ENCODE measurements at regions not wholly inside any gene's neighbourhood (a gene's known extent, or its start where the extent isn't known, plus 50 kb on each side); places are given as distances from the start of the nearest gene placed in this dataset.
"Not testable (repeated sequence)": the region's sequence is repeated elsewhere in the genome, so short reads cannot be mapped to it uniquely, and the experiment has no call there.

DNA sequence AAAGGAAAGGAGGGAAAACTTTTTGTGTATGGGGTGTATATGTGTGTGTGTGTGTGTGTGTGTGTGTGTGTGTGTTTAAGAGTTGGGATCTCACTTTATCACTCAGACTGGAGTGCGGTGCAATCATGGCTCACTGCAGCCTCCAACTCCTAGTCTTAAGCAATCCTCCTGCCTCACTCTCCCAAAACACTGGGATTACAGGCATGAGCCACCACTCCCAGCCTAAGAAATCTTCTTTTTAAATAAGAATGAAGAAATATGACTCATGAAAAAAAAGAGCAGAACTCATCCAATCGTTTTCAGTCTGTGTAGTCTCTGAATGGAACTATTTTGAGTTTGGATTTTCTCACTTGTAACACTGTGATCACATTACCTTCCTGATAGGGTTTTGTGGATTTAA lies 601.5 kb downstream of the ACTL7B start:
- DNase-seq: no peak

- not testable (repeated sequence) for DNase-seq
Observed at GRCh38 chr9:108247391-108247790, 608.4 kb downstream of the ACTL7B start.

- no peak for DNase-seq
Observed at GRCh38 chr9:108245901-108246300, 609.9 kb downstream of the ACTL7B start.

GRCh38 chr9:108245331-108245730 lies 610.5 kb downstream of the ACTL7B start:
- DNase-seq: peak in 2 of 56 donors; percentile 1 to 3

DNA sequence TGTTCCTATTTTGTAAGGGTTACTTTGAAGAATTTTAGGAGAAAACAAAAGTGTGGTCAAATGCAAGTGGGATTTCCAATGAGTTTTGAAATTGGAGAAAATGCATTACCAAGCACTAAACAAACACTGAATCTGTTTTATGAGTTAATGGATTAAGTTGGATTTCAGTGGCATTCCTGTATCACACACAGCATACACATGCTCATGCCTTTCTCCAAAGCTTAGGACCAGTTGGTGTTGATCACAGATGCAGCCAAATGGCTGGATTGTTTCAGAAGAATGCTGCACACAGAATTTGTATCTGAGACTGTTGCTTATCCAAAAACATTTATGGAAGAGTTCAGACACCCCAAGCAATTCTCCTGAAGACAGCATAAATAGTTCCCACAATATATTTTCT lies 611.1 kb downstream of the ACTL7B start:
- no peak for DNase-seq

GRCh38 chr9:108241384-108242073 lies 614.3 kb downstream of the ACTL7B start:
- DNase-seq: no peak

GRCh38 chr9:108239696-108240321 lies 616.0 kb downstream of the ACTL7B start:
- no peak for DNase-seq

DNA sequence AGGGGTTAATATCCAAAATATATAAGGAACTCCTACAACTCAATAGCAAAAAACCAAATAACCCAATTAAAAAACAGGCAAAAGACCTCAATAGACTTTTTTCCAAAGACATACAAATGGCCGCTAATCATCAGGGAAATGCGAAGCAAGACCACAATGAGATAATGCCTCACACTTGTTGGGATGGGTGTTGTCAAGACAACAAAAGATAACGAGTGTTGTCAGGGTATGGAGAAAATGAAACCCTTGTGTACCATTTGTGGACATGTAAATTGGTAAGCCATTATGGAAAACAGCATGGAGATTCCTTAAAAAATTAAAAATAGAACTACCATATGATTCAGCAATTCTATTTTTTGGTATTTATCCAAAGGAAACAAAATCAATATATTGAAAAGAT lies 620.2 kb downstream of the ACTL7B start:
- DNase-seq: no peak

DNA sequence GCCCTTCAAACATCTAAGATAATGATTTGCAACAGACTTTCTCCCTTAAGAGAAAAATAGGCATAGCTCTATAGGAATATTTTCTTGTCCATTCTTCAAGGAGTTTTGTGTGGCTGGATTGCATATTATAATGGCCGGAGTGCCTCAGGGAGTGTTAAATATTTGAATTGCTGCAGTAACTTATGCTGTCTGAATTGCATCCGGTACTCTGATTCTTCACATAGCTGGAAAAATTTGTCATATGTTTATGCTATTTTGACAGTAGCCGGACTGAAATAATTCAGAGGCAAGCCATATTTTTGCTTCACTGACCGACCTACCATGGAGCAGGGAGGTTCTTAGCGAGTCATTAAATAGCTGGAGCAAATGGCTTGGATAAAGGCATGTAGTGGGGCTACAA lies 621.0 kb downstream of the ACTL7B start:
- no peak for DNase-seq

DNA sequence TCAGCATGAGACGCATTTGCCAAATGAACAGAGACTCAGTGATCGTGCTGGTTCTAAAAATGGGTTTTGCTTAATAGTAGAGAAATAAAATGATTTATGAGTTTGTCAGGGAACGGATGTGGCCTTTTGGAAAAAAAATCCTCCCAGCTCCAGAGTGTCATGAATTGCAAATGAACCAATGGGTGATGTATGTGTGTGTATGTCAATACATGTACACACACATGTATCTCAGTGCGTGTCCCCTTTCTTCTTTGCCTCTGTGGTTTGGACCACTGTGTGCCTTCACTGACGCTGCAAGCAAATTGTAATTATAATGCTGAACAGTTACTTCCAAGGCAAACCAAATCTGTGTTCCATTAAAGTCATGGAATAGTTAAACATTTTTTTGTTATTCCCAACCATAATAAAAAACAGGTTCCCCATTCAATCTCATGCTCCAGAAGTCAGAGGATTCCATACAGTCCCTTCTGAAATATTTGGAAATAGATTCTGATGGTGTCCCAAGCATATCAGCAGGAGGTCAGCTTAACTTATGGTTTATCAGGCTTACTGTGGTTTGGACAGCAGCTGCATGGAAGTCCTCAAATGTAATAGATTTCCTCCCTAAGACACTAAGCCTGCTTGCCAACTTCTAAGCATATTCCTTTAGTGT lies 630.5 kb downstream of the ACTL7B start:
- DNase-seq: no peak

- no peak for DNase-seq
Observed at GRCh38 chr9:108224716-108225115, 631.1 kb downstream of the ACTL7B start.

DNA sequence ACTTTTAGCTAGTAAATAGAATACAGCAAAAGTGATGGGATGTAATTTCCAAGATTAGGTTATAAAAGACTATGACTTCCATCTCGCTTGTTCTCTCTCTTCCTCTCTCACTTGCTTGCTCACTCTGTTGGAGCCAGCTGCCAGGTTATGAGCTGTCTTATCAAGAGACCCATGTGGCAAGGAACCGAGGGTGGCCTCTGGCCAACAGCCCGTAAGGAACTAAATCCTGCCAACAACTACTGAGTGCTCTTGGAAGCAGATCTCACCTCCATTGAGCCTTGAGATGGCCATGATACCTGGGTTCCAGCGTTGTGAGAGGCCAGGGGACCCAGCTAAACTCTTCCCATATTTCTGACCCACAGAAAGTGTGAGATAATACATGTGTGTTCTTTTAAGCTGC lies 636.1 kb downstream of the ACTL7B start:
- DNase-seq: no peak

DNA sequence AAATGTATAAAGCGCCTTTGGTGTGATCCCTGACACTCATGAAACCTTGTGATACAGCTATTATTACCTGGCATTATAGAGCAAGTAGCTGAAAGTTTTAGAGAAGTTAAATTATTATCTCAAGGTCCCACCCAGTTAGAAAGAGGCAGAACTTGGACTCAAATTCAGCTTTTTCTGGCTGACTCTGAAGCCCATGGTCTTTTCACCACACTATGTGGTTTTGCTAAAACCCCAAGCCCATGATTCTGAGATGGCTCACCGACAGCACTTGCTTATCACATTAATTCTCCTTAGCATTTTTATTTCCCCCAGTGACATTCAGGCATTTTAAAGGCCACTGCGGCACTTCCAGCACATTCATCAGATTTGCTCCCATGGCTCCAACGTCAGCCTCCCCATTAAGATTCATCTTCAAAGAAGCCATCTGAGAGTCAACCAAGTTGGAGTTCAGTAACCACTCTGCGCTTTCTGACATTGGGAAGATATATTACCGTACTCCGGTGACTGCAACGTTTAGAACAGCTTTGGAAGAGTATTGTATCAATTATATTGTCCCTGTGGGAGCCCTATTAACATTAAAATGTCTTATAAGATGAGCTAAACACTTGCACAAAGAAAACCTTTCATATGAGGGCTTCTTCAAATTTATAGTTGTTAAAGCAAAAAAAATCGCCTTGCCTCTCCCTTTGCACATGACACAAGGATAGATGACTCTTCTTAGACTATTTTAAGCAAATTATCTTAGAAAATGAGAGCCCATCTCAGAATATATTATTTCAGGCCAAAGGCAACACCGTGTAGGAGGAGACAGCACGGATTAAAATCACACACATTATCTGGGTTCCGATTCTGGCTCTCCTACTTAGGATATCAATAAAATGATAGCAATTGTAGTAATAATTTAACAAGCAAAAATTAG lies 638.1 kb downstream of the ACTL7B start:
- DNase-seq: no peak

- no peak for DNase-seq
Observed at GRCh38 chr9:108213511-108213910, 642.3 kb downstream of the ACTL7B start.

DNA sequence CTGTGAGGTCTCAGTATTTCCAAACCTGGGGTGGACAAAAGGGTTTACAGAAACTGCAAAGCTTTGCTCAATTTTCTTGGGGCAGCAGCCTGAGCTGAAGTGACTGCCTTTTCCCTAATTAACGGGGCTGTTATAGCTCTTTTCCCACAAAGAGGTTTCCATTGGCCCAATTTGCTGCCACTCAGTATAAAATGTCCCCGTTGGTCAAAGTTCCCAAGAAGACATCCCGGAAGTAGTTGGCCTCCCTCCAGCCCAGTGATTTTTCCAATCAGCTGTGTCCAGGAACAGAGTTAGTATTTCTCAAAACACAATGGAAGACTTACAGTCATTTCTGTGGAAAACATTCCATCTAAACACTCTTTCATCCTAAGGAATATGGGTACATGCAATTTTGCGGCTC lies 643.6 kb downstream of the ACTL7B start:
- DNase-seq: peak in 9 of 56 donors; percentile 0 to 20 (median 4)

DNA sequence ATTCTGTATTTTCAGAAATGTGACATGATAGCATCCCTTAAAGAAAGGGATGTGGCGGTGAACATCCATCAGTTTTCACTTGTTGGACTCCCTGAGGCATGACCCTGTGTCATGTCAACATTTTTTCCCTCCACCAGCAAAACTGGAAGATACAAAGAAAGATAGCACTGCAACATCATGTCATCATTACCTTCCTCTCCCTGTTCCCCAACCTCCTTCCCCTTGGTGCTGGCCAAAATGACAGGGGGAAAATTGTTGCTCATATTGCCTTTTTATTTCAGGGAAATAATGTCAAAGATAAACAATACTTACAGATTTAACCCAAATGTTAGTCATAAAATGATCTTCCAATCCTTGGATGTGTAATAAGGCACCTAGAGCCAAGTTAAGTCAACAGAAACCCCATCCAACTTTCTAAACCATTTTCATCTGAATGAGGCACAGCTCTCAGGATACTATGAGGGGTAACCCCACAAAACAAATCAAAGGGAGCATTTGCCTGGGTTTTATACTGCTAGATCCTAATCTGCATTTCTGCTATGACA lies 644.3 kb downstream of the ACTL7B start:
- DNase-seq: no peak

DNA sequence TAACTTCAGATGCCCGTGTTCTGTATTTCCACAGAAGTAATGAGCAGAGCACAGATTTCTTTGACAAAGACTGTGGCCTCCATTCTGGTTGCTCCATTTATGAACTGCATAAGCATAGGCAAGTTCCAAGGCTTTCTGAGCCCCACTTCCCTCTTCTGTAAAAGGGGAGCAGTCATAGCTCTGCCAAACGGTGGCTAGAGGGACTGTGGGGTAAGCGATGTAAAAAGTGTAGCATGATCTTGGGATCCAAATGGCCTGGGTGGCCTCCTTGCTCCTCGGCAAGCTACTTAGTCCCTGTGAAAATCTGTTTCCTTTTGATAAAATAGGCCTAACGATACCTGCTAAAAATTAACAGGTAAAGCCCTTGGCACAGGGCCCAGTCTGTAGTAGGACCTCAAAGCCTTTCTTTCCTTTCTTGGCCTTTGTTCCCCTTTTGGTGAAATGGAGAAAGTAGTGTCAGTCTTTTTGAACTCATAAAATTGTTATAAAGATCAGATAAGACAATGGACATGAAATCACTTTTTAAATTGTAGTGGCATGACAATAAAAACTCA lies 646.6 kb downstream of the ACTL7B start:
- no peak for DNase-seq

- DNase-seq: peak in 31 of 56 donors; percentile 1 to 55 (median 15)
Observed at GRCh38 chr9:108207561-108208165, 648.1 kb downstream of the ACTL7B start.

DNA sequence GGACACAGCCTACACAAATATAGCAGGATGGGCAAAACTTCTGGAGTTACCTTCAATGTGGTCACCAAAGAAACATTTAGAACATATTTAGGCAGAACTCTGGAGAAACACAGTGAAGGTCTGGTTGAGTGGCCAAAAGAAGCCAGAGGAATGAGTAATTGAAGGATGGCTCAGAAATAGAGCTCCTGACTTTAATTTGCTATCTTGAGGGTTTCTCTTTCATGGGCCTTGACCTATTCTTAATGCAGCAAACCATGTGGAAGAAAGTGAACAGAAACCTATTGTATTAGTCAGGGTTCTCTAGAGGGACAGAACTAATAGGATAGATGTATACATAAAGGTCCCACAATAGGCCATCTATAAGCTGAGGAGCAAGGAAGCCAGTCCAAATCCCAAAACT lies 650.5 kb downstream of the ACTL7B start:
- no peak for DNase-seq

- no peak for DNase-seq
Observed at GRCh38 chr9:108197899-108198298, 657.9 kb downstream of the ACTL7B start.

GRCh38 chr9:108197008-108197365 lies 658.8 kb downstream of the ACTL7B start:
- DNase-seq: no peak

Measured in amygdala (tissue), 56 donors.